HT1080 (cell line): ENCODE measurements at regions not wholly inside any gene's neighbourhood (a gene's known extent, or its start where the extent isn't known, plus 50 kb on each side); places are given as distances from the start of the nearest gene placed in this dataset.

Source experiments
- DNase-seq: peaks from one replicate; pipeline ENCODE4 v3.0.0-alpha.2; 2015; ENCODE audit warnings: low read depth

- no peak for DNase-seq
Observed at GRCh38 chr6:139592011-139592410, 217.6 kb upstream of the CITED2 start.

- DNase-seq = no peak
Observed at GRCh38 chr6:139591075-139591865, 216.8 kb upstream of the CITED2 start.

- DNase-seq = no peak
Observed at GRCh38 chr6:139590206-139590605, 215.8 kb upstream of the CITED2 start.

GRCh38 chr6:139588734-139589593 is 214.5 kb upstream of the CITED2 start:
- no peak for DNase-seq

- DNase-seq = peak; percentile 66
Observed at GRCh38 chr6:139588076-139588639, 213.7 kb upstream of the CITED2 start.

- DNase-seq = peak; percentile 89
Observed at GRCh38 chr6:139587469-139587868, 213.0 kb upstream of the CITED2 start.

- DNase-seq = no peak
Observed at GRCh38 chr6:139586273-139586672, 211.8 kb upstream of the CITED2 start.

GRCh38 chr6:139584599-139584998 is 210.2 kb upstream of the CITED2 start:
- no peak for DNase-seq

- peak; percentile 41 for DNase-seq
Observed at GRCh38 chr6:139583420-139583819, 209.0 kb upstream of the CITED2 start.

- no peak for DNase-seq
Observed at GRCh38 chr6:139582956-139583355, 208.5 kb upstream of the CITED2 start.

GRCh38 chr6:139581485-139581865 is 207.0 kb upstream of the CITED2 start:
- DNase-seq = no peak

GRCh38 chr6:139580592-139581484 is 206.4 kb upstream of the CITED2 start:
- DNase-seq = no peak

- peak; percentile 72 for DNase-seq
Observed at GRCh38 chr6:139577763-139578604, 203.5 kb upstream of the CITED2 start.

GRCh38 chr6:139577124-139577762 is 202.8 kb upstream of the CITED2 start:
- no peak for DNase-seq

- DNase-seq = no peak
Observed at GRCh38 chr6:139572001-139572400, 197.6 kb upstream of the CITED2 start.

GRCh38 chr6:139570166-139570565 is 195.7 kb upstream of the CITED2 start:
- no peak for DNase-seq

- peak; percentile 79 for DNase-seq
Observed at GRCh38 chr6:139569566-139569965, 195.1 kb upstream of the CITED2 start.

GRCh38 chr6:139568956-139569538 is 194.6 kb upstream of the CITED2 start:
- peak; percentile 77 for DNase-seq
